GM23338 (cell line): ENCODE measurements at regions not wholly inside any gene's neighbourhood (a gene's known extent, or its start where the extent isn't known, plus 50 kb on each side); places are given as distances from the start of the nearest gene placed in this dataset.

Source experiments
- ATAC-seq: fragments of 200-7000 bp; cut with Tn5 transposase; 3 replicates; pipeline ENCODE4 v1.9.1; 2020
- DNase-seq: peaks from one replicate; pipeline ENCODE4 v3.0.0-alpha.2; 2015; ENCODE audit warnings: low spot score
- H2AFZ ChIP-seq: fragments of 200-600 bp; sonication (generic); 2 replicates; pipeline ENCODE4 v1.8.0; 2016; ENCODE audit warnings: antibody characterized with exemption, mild to moderate bottlenecking, moderate library complexity
- H3F3A ChIP-seq: fragments of 200-600 bp; sonication (generic); replicated peaks from 2 replicates; pipeline ENCODE4 v1.8.0; 2017; ENCODE audit warnings: antibody characterized with exemption, mixed run types, low read depth
- H3K27ac ChIP-seq: fragments of 200-600 bp; sonication (generic); 2 replicates; pipeline ENCODE4 v1.6.1; 2016; ENCODE audit warnings: low read depth
- H3K27me3 ChIP-seq: fragments of 200-600 bp; sonication (generic); 2 replicates; pipeline ENCODE4 v1.8.0; 2016; ENCODE audit warnings: mild to moderate bottlenecking, mixed run types, moderate library complexity; ENCODE audit not compliant: insufficient read depth
- H3K36me3 ChIP-seq: fragments of 200-600 bp; sonication (generic); 2 replicates; pipeline ENCODE4 v1.8.0; 2016; ENCODE audit warnings: mild to moderate bottlenecking; ENCODE audit not compliant: insufficient read depth
- H3K4me1 ChIP-seq: fragments of 200-600 bp; sonication (generic); 2 replicates; pipeline ENCODE4 v1.8.0; 2016; ENCODE audit warnings: mild to moderate bottlenecking, moderate library complexity; ENCODE audit not compliant: insufficient read depth
- H3K4me2 ChIP-seq: fragments of 200-600 bp; sonication (generic); 2 replicates; pipeline ENCODE4 v1.7.1; 2017; ENCODE audit warnings: mixed run types
- H3K4me3 ChIP-seq: fragments of 200-600 bp; sonication (generic); 2 replicates; pipeline ENCODE4 v1.6.1; 2016; ENCODE audit warnings: mixed run types
- H3K79me2 ChIP-seq: fragments of 200-600 bp; sonication (generic); replicated peaks from 2 replicates; pipeline ENCODE4 v1.8.0; 2017; ENCODE audit warnings: mild to moderate bottlenecking; ENCODE audit not compliant: insufficient read depth
- H3K9me2 ChIP-seq: fragments of 200-600 bp; sonication (generic); 2 replicates; pipeline ENCODE4 v1.8.0; 2017; ENCODE audit not compliant: insufficient read depth
- H4K20me1 ChIP-seq: fragments of 200-600 bp; sonication (generic); replicated peaks from 2 replicates; pipeline ENCODE4 v1.8.0; 2017; ENCODE audit warnings: mild to moderate bottlenecking; ENCODE audit not compliant: insufficient read depth
- H3K27ac Mint-ChIP-seq: 2 replicates; pipeline ENCODE4 v1.8.0; 2020; ENCODE audit warnings: inconsistent platforms, mild to moderate bottlenecking, moderate library complexity, mixed read lengths
- H3K27me3 Mint-ChIP-seq: 3 replicates; pipeline ENCODE4 v1.8.0; 2022; ENCODE audit warnings: low read depth, mild to moderate bottlenecking, moderate library complexity, mixed read lengths, inconsistent platforms; ENCODE audit not compliant: insufficient read depth, poor library complexity
- H3K36me3 Mint-ChIP-seq: 3 replicates; pipeline ENCODE4 v1.8.0; 2021; ENCODE audit warnings: low read depth, mild to moderate bottlenecking, inconsistent platforms, moderate library complexity, mixed read lengths
- H3K4me1 Mint-ChIP-seq: 3 replicates; pipeline ENCODE4 v1.8.0; 2020; ENCODE audit warnings: mild to moderate bottlenecking, inconsistent platforms, mixed read lengths
- H3K4me3 Mint-ChIP-seq: 3 replicates; pipeline ENCODE4 v1.8.0; 2021; ENCODE audit warnings: moderate library complexity, mild to moderate bottlenecking, inconsistent platforms, mixed read lengths
- H3K9me3 Mint-ChIP-seq: 3 replicates; pipeline ENCODE4 v1.8.0; 2020; ENCODE audit warnings: moderate library complexity, mild to moderate bottlenecking, inconsistent platforms, mixed read lengths
- CREB1 ChIP-seq: fragments of 250-450 bp; sonication (Bioruptor Pico); IDR thresholded peaks from 2 replicates; pipeline ENCODE4 v1.5.0; 2020; ENCODE audit warnings: low read depth, mild to moderate bottlenecking, moderate library complexity
- CTCF ChIP-seq, 2 experiments: fragments of 200-600 bp in 1 of 2; sonication (generic) in 1 of 2; conservative IDR thresholded peaks; 2 replicates each; pipeline versions ENCODE4 v1.5.1 to v1.6.1; 2016 to 2017; ENCODE audit warnings: antibody characterized with exemption in 2 of 2, low read depth in 2 of 2, mild to moderate bottlenecking in 2 of 2, moderate library complexity in 1 of 2
- ETS1 ChIP-seq: IDR thresholded peaks from 2 replicates; pipeline ENCODE4 v1.6.1; 2016; ENCODE audit warnings: antibody characterized with exemption
- EZH2phosphoT487 ChIP-seq: fragments of 200-600 bp; sonication (generic); IDR thresholded peaks from one replicate; pipeline ENCODE4 v1.8.1; 2018; ENCODE audit warnings: antibody characterized with exemption; ENCODE audit not compliant: unreplicated experiment
- NANOG ChIP-seq: IDR thresholded peaks from 2 replicates; pipeline ENCODE4 v1.6.1; 2016; ENCODE audit warnings: antibody characterized with exemption, borderline replicate concordance
- REST ChIP-seq: IDR thresholded peaks from one replicate; pipeline ENCODE4 v1.6.1; 2018; ENCODE audit warnings: antibody characterized with exemption; ENCODE audit not compliant: unreplicated experiment
- STAT1 ChIP-seq: IDR thresholded peaks from one replicate; pipeline ENCODE4 v1.6.1; 2016; ENCODE audit warnings: antibody characterized with exemption; ENCODE audit not compliant: unreplicated experiment
- ZNF114 ChIP-seq: fragments of 250-450 bp; sonication (Bioruptor Pico); IDR thresholded peaks from 2 replicates; pipeline ENCODE4 v1.5.0; 2020; ENCODE audit warnings: mild to moderate bottlenecking, moderate library complexity
- ZNF331 ChIP-seq: fragments of 250-450 bp; sonication (Bioruptor Pico); IDR thresholded peaks from 2 replicates; pipeline ENCODE4 v1.5.0; 2020; ENCODE audit warnings: low read depth, mild to moderate bottlenecking, moderate library complexity
- ZNF462 ChIP-seq: fragments of 250-450 bp; sonication (Bioruptor Pico); IDR thresholded peaks from 2 replicates; pipeline ENCODE4 v1.5.0; 2020; ENCODE audit warnings: mild to moderate bottlenecking, moderate library complexity

- DNase-seq (no peak), ATAC-seq (no peak)
- Mint-ChIP-seq H3K9me3 (peaks cover 6% of the 10 kb centered on the region; the same call in 2 of the 3 replicates), H3K27me3 (peaks cover 5% of the 10 kb centered on the region), H3K4me3 (no peak overlapping the region), H3K36me3 (peaks cover 4% of the 10 kb centered on the region; the same call in 2 of the 3 replicates), H3K27ac (no peak overlapping the region), H3K4me1 (peaks cover 44% of the 10 kb centered on the region)
- Histone ChIP-seq H3K27ac (no peak overlapping the region), H2AFZ (no peak overlapping the region), H3K36me3 (no peaks in the 10 kb centered on the region), H3K79me2 (no peaks in the 10 kb centered on the region), H3K4me2 (peak overlapping the region; percentile 31; the same call in 1 of the 2 replicates), H3F3A (no peaks in the 10 kb centered on the region), H3K9me2 (peaks cover 8% of the 10 kb centered on the region; the same call in 1 of the 2 replicates), H3K4me1 (peaks cover 34% of the 10 kb centered on the region), H3K27me3 (no peaks in the 10 kb centered on the region), H4K20me1 (no peaks in the 10 kb centered on the region), H3K4me3 (no peak overlapping the region)
- TF ChIP-seq EZH2phosphoT487 (no peak), STAT1 (no peak), ZNF462 (CRISPR knock-in tag) (no peak), NANOG (no peak), CREB1 (CRISPR knock-in tag) (no peak), ZNF331 (no peak), ZNF114 (CRISPR knock-in tag) (no peak), ETS1 (no peak), CTCF (conservative IDR thresholded peaks at IDR 0.05; ENCODE audit: low read depth in 2 of 2) (no peak), REST (no peak)
Measured at GRCh38 chr10:33520223-33520622, 185.8 kb upstream of the NRP1 start.
